Psoas muscle (tissue), 7 donors: ENCODE measurements at regions not wholly inside any gene's neighbourhood (a gene's known extent, or its start where the extent isn't known, plus 50 kb on each side); places are given as distances from the start of the nearest gene placed in this dataset.

Source experiments
- ATAC-seq, 4 donors: fragments of 200-7000 bp; cut with Tn5 transposase; one replicate each; pipeline ENCODE4 v1.9.1; 2020; ENCODE audit warnings: moderate library complexity in 3 of 4, mild to moderate bottlenecking in 2 of 4
- DNase-seq, 2 donors: peaks; one replicate each; pipeline ENCODE4 v3.0.0-alpha.2; 2020
- H3K27ac ChIP-seq: fragments of 200-600 bp; one replicate; pipeline ENCODE4 v1.8.0; 2022
- H3K27me3 ChIP-seq, 3 donors: fragments of 200-600 bp in 1 of 3; one replicate each; pipeline versions ENCODE4 v1.6.1 to v1.8.0; 2013 to 2022; ENCODE audit warnings: low read length in 2 of 3, mild to moderate bottlenecking in 2 of 3, moderate library complexity in 1 of 3; ENCODE audit not compliant: insufficient read depth in 3 of 3
- H3K36me3 ChIP-seq, 2 donors: fragments of 200-600 bp in 1 of 2; one replicate each; pipeline versions ENCODE4 v1.6.1 to v1.8.0; 2013 to 2022; ENCODE audit warnings: low read depth in 1 of 2, mild to moderate bottlenecking in 1 of 2, moderate library complexity in 1 of 2; ENCODE audit not compliant: insufficient read depth in 1 of 2
- H3K4me1 ChIP-seq: fragments of 200-600 bp; one replicate; pipeline ENCODE4 v1.8.0; 2022
- H3K4me3 ChIP-seq: fragments of 200-600 bp; one replicate; pipeline ENCODE4 v1.8.0; 2022; ENCODE audit warnings: mild to moderate bottlenecking
- H3K9me3 ChIP-seq: fragments of 200-600 bp; one replicate; pipeline ENCODE4 v1.8.0; 2022
- CTCF ChIP-seq: fragments of 200-600 bp; IDR thresholded peaks from one replicate; pipeline ENCODE4 v1.8.0; 2022; ENCODE audit warnings: antibody characterized with exemption
- WGBS, 3 donors: extraction: QIAGEN DNeasy Blood & Tissue Kit; methylation state at CpG; one replicate each; pipeline versions ENCODE4 v1.1.6 to v1.1.7; 2013; 5-methylcytosine and 5-hydroxymethylcytosine counted together
- intact Hi-C, 2 donors: fragments of 100-400 bp; cut with DNase I; formaldehyde crosslinking; loops; one replicate each; pipeline versions ENCODE4 v1.11.0 to v1.14.2; 2022
- donor health status: healthy with polysubstance abuse.
- donor health status: DM: no; HTN: no; CAD: no; lungs with moderate emphysema.
- donor health status: Bipolar disorder and iron deficiency.
- donor health status: healthy.
- donor health status: DM: yes; HTN: yes; CAD: no.
- donor health status: DM: no; HTN: no; CAD: no.
- donor health status: DM: yes; HTN: yes; CAD: no.

- Histone ChIP-seq H3K4me3 (no peak overlapping the region), H3K36me3 (no peaks in the 10 kb centered on the region), H3K27ac (no peak overlapping the region), H3K4me1 (no peaks in the 10 kb centered on the region), H3K9me3 (no peaks in the 10 kb centered on the region), H3K27me3 (no peaks in the 10 kb centered on the region)
- 85 to 89% (median 85%) methylated on average over 7 of the region's 7 CpGs for WGBS, 3 donors
- DNase-seq: peak in 1 of 2 donors; percentile 4
- intact Hi-C loops: no loop called here
- ATAC-seq: no peak
- TF ChIP-seq CTCF: no peak
These were observed 57.9 kb upstream of the SSBP3 start for GRCh38 chr1:54464031-54464476.

GRCh38 chr1:54463259-54464030, 57.3 kb upstream of the SSBP3 start:
- DNase-seq (peak in 1 of 2 donors; percentile 45), ATAC-seq (no peak)
- WGBS, 3 donors: 73 to 78% (median 75%) methylated on average over 10 of the region's 10 CpGs
- intact Hi-C loops: no loop called here
- H3K27ac ChIP-seq: no peak overlapping the region
- H3K4me1 ChIP-seq: no peaks in the 10 kb centered on the region
- no peak overlapping the region for H3K4me3 ChIP-seq
- no peaks in the 10 kb centered on the region for H3K27me3 ChIP-seq
- TF ChIP-seq CTCF: no peak
- no peaks in the 10 kb centered on the region for H3K36me3 ChIP-seq
- H3K9me3 ChIP-seq: no peaks in the 10 kb centered on the region

GRCh38 chr1:54462597-54463258, 56.5 kb upstream of the SSBP3 start:
- DNase-seq (peak in 1 of 2 donors; percentile 39), ATAC-seq (no peak)
- Histone ChIP-seq H3K4me1 (no peaks in the 10 kb centered on the region), H3K9me3 (no peaks in the 10 kb centered on the region), H3K36me3 (no peaks in the 10 kb centered on the region), H3K27me3 (no peaks in the 10 kb centered on the region), H3K27ac (no peak overlapping the region), H3K4me3 (no peak overlapping the region)
- no peak for TF ChIP-seq CTCF
- intact Hi-C loops: no loop called here
- WGBS, 3 donors: 72 to 80% (median 79%) methylated on average over 13 of the region's 13 CpGs

GRCh38 chr1:54461731-54462596, 55.8 kb upstream of the SSBP3 start:
- Histone ChIP-seq H3K36me3 (no peaks in the 10 kb centered on the region), H3K4me3 (no peak overlapping the region), H3K27ac (no peak overlapping the region), H3K27me3 (no peaks in the 10 kb centered on the region), H3K9me3 (no peaks in the 10 kb centered on the region), H3K4me1 (no peaks in the 10 kb centered on the region)
- TF ChIP-seq CTCF: no peak
- ATAC-seq (no peak), DNase-seq (peak in 1 of 2 donors; percentile 44)
- WGBS, 3 donors: 72 to 81% (median 76%) methylated on average over 16 of the region's 16 CpGs
- intact Hi-C loops: no loop called here
